ENCODE measurements at regions not wholly inside any gene's neighbourhood (a gene's known extent, or its start where the extent isn't known, plus 50 kb on each side); places are given as distances from the start of the nearest gene placed in this dataset.

- Histone ChIP-seq H3K18ac (ENCODE audit: low read depth, low read length) (no peak overlapping the region), H3K9ac (ENCODE audit: low read depth, low read length) (no peak overlapping the region), H3K4me2 (ENCODE audit: low read depth, low read length) (no peak overlapping the region), H4K20me1 (ENCODE audit: insufficient read depth, low read length) (no peaks in the 10 kb centered on the region), H2BK15ac (ENCODE audit: low read depth, low read length) (no peak overlapping the region), H3K27me3 (ENCODE audit: control insufficient read depth, insufficient read depth, low read length) (peaks cover 3% of the 10 kb centered on the region; the same call in 1 of the 2 replicates), H2BK120ac (ENCODE audit: low read depth, low read length) (no peak overlapping the region), H2AK9ac (replicated peaks; ENCODE audit: low read depth, low read length, poor library complexity) (no peak overlapping the region), H3K23ac (ENCODE audit: low read depth, low read length) (no peak overlapping the region), H3K9me3 (ENCODE audit: control insufficient read depth, insufficient read depth, low read length) (no peaks in the 10 kb centered on the region; the same call in 1 of the 2 replicates), H2BK20ac (ENCODE audit: low read depth, low read length) (no peak overlapping the region), H3K27ac (ENCODE audit: insufficient read depth, low read length) (no peak overlapping the region), H3K56ac (ENCODE audit: extremely low read depth, insufficient read depth, low read length) (no peak overlapping the region), H3K79me1 (ENCODE audit: low read depth in 1 of 2, low read length in 2 of 2) (no peaks in the 10 kb centered on the region), H3K4me1 (ENCODE audit: control insufficient read depth, insufficient read depth, low read length) (no peaks in the 10 kb centered on the region), H3K14ac (replicated peaks; ENCODE audit: low read depth, low read length) (no peak overlapping the region), H2AK5ac (ENCODE audit: low read depth, low read length) (no peak overlapping the region), H2AFZ (replicated peaks; ENCODE audit: low read length, poor library complexity) (no peak overlapping the region), H3K4me3 (ENCODE audit: insufficient read depth, low read depth, low read length) (no peak overlapping the region), H3K9me1 (ENCODE audit: insufficient read depth, low read length) (no peaks in the 10 kb centered on the region), H3K4ac (ENCODE audit: low read depth, low read length) (no peak overlapping the region), H4K91ac (ENCODE audit: insufficient read depth, low read depth, low read length) (no peak overlapping the region), H4K8ac (ENCODE audit: low read depth in 2 of 2, low read length in 2 of 2) (no peak overlapping the region), H2BK5ac (ENCODE audit: low read depth, low read length, poor library complexity, severe bottlenecking) (no peak overlapping the region), H3K36me3 (ENCODE audit: control insufficient read depth, insufficient read depth, low read length) (no peaks in the 10 kb centered on the region), H4K5ac (ENCODE audit: low read depth, low read length) (no peak overlapping the region)
- intact Hi-C loops (cut with micrococcal nuclease): no loop called here
- no peak for DNase-seq
- in situ Hi-C loops (cut with MboI; ENCODE audit: low sequenced_read_pairs): no loop called here
- BruUV-seq (replicated peaks): no TSS peak
- WGBS, 2 experiments (ENCODE audit: extremely low coverage in 2 of 2, insufficient read length in 1 of 2): 66% methylated on average over 3 of the region's 7 CpGs; no CpG with 5 or more reads in 1 of the 2 experiments
- no peak for ATAC-seq (ENCODE audit: low read depth)
- POLR2A ChIA-PET (ENCODE audit: unreplicated experiment): no interaction called here
- dilution Hi-C loops (cut with HindIII; ENCODE audit: low sequenced_read_pairs, unreplicated experiment): no loop called here
- no peak for TF ChIP-seq USF2 (IDR thresholded peaks at IDR 0.05; ENCODE audit: low read depth, low read length)
- no peak for TF ChIP-seq RCOR1 (IDR thresholded peaks at IDR 0.05; ENCODE audit: insufficient replicate concordance, low read length)
- TF ChIP-seq CTCF (conservative IDR thresholded peaks at IDR 0.05; ENCODE audit: low read depth, low read length): no peak
- TF ChIP-seq FOS (IDR thresholded peaks at IDR 0.05; ENCODE audit: low read depth, low read length): no peak
- TF ChIP-seq MXI1 (IDR thresholded peaks at IDR 0.05; ENCODE audit: borderline replicate concordance, low read depth, low read length): no peak
- TF ChIP-seq POLR2A (IDR thresholded peaks at IDR 0.05; ENCODE audit: low read depth, low read length): no peak
- no peak for TF ChIP-seq RAD21 (IDR thresholded peaks at IDR 0.05; ENCODE audit: low read length)
- no peak for TF ChIP-seq SMC3 (IDR thresholded peaks at IDR 0.05; ENCODE audit: low read depth, low read length)
- TF ChIP-seq NFE2L2 (IDR thresholded peaks at IDR 0.05; ENCODE audit: low read depth, low read length): no peak
- no peak for TF ChIP-seq CEBPB (IDR thresholded peaks at IDR 0.05; ENCODE audit: low read depth, low read length)
- TF ChIP-seq ELK1 (IDR thresholded peaks at IDR 0.05; ENCODE audit: borderline replicate concordance, low read depth, low read length): no peak
- no peak for TF ChIP-seq BHLHE40 (IDR thresholded peaks at IDR 0.05; ENCODE audit: low read depth, low read length)
- no peak for TF ChIP-seq MAFK (IDR thresholded peaks at IDR 0.05; ENCODE audit: low read depth, low read length)
- no peak for TF ChIP-seq RFX5 (IDR thresholded peaks at IDR 0.05; ENCODE audit: low read depth, low read length)
- no peak for TF ChIP-seq MAZ (IDR thresholded peaks at IDR 0.05; ENCODE audit: borderline replicate concordance, low read depth, low read length)
- CTCF ChIA-PET: no interaction called here
These were observed 64.9 kb upstream of the ZFP64 start for GRCh38 chr20:52256454-52256853.

All from IMR-90 (cell line).